ENCODE measurements at regions not wholly inside any gene's neighbourhood (a gene's known extent, or its start where the extent isn't known, plus 50 kb on each side); places are given as distances from the start of the nearest gene placed in this dataset.

GRCh38 chr3:30453360-30454039, 152.9 kb upstream of the TGFBR2 start:
- TF ChIP-seq CTCF (conservative IDR thresholded peaks at IDR 0.05; ENCODE audit: low read depth in 2 of 2), result no peak
- no peak for TF ChIP-seq EZH2 (IDR thresholded peaks at IDR 0.05; ENCODE audit: low read depth, unreplicated experiment)
- TF ChIP-seq REST (IDR thresholded peaks at IDR 0.05; ENCODE audit: unreplicated experiment), result no peak
- TF ChIP-seq ZNF114 (CRISPR knock-in tag; IDR thresholded peaks at IDR 0.05), result no peak
- no peak for TF ChIP-seq EZH2phosphoT487 (IDR thresholded peaks at IDR 0.05; ENCODE audit: unreplicated experiment)
- no peak for TF ChIP-seq POLR2AphosphoS5 (IDR thresholded peaks at IDR 0.05; ENCODE audit: low read depth)
- no peak for TF ChIP-seq NANOG (IDR thresholded peaks at IDR 0.05; ENCODE audit: borderline replicate concordance)
- TF ChIP-seq ZNF331 (CRISPR knock-in tag; IDR thresholded peaks at IDR 0.05; ENCODE audit: low read depth), result no peak
- TF ChIP-seq STAT1 (IDR thresholded peaks at IDR 0.05; ENCODE audit: unreplicated experiment), result no peak
- no peak for TF ChIP-seq JUNB (IDR thresholded peaks at IDR 0.05; ENCODE audit: unreplicated experiment)

Measured in GM23338 (cell line).